ENCODE measurements at regions not wholly inside any gene's neighbourhood (a gene's known extent, or its start where the extent isn't known, plus 50 kb on each side); places are given as distances from the start of the nearest gene placed in this dataset.
"Not testable (repeated sequence)": the region's sequence is repeated elsewhere in the genome, so short reads cannot be mapped to it uniquely, and the experiment has no call there.

- H3K9ac ChIP-seq (ENCODE audit: low read depth in 2 of 2, low read length in 2 of 2), result no peak overlapping the region
- intact Hi-C loops (cut with DNase I), result no loop called here
These were observed 78.0 kb upstream of the CD163 start for GRCh38 chr12:7581625-7582024.

GRCh38 chr12:7581046-7581445 lies 77.5 kb upstream of the CD163 start:
- H3K36me3 ChIP-seq, result no peaks in the 10 kb centered on the region
- no peak for DNase-seq
- intact Hi-C loops (cut with DNase I), result no loop called here
- H3K4me1 ChIP-seq, result no peaks in the 10 kb centered on the region
- H3K27me3 ChIP-seq, result no peaks in the 10 kb centered on the region
- no peaks in the 10 kb centered on the region for H3K9me3 ChIP-seq
- TF ChIP-seq, protein P1, sequence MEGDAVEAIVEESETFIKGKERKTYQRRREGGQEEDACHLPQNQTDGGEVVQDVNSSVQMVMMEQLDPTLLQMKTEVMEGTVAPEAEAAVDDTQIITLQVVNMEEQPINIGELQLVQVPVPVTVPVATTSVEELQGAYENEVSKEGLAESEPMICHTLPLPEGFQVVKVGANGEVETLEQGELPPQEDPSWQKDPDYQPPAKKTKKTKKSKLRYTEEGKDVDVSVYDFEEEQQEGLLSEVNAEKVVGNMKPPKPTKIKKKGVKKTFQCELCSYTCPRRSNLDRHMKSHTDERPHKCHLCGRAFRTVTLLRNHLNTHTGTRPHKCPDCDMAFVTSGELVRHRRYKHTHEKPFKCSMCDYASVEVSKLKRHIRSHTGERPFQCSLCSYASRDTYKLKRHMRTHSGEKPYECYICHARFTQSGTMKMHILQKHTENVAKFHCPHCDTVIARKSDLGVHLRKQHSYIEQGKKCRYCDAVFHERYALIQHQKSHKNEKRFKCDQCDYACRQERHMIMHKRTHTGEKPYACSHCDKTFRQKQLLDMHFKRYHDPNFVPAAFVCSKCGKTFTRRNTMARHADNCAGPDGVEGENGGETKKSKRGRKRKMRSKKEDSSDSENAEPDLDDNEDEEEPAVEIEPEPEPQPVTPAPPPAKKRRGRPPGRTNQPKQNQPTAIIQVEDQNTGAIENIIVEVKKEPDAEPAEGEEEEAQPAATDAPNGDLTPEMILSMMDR (IDR thresholded peaks at IDR 0.05), result no peak
- no peak overlapping the region for H3K27ac ChIP-seq
- no peak overlapping the region for H3K4me3 ChIP-seq
- H3K9ac ChIP-seq (ENCODE audit: low read depth in 2 of 2, low read length in 2 of 2), result no peak overlapping the region

More at GRCh38 chr12:7581625-7582024, 78.0 kb upstream of the CD163 start:
- Histone ChIP-seq H3K27me3 (no peaks in the 10 kb centered on the region), H3K36me3 (no peaks in the 10 kb centered on the region), H3K4me3 (no peak overlapping the region), H3K9me3 (no peaks in the 10 kb centered on the region), H3K27ac (no peak overlapping the region), H3K4me1 (no peaks in the 10 kb centered on the region)
- TF ChIP-seq, protein P1 (IDR thresholded peaks at IDR 0.05), result no peak
- no peak for DNase-seq

- no peaks in the 10 kb centered on the region for H3K9me3 ChIP-seq
- TF ChIP-seq, protein P1 (IDR thresholded peaks at IDR 0.05), result no peak
- no peak overlapping the region for H3K9ac ChIP-seq (ENCODE audit: low read depth in 2 of 2, low read length in 2 of 2)
- DNase-seq, result no peak
- H3K27me3 ChIP-seq, result no peaks in the 10 kb centered on the region
- intact Hi-C loops (cut with DNase I), result no loop called here
- H3K27ac ChIP-seq, result no peak overlapping the region
- H3K4me1 ChIP-seq, result no peaks in the 10 kb centered on the region
- H3K4me3 ChIP-seq, result no peak overlapping the region
- no peaks in the 10 kb centered on the region for H3K36me3 ChIP-seq
These were observed 67.7 kb upstream of the CD163 start for GRCh38 chr12:7571257-7571656.

DNA sequence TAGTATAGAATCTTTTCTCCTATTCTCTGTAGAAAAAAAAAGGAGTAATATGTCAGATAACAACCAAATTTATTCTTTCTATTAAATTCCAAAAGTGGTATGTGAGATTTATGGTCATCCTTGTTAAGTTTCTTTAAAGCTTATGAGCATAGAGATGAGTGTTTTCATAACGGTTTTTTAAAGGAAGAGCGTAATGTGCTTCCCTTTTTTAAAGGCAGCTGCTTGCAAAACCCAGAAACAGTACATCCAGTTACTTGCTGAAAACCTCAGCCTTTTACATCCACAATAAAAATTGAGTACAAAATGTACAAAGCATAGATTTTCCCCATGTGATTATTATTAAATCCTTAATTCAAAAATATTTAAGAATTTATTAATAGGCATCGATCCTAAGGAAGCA lies 53.6 kb upstream of the CD163 start:
- intact Hi-C loops (cut with DNase I), result no loop called here
- Histone ChIP-seq H3K27me3 (no peaks in the 10 kb centered on the region), H3K4me3 (no peak overlapping the region), H3K36me3 (no peaks in the 10 kb centered on the region), H3K4me1 (no peaks in the 10 kb centered on the region), H3K9me3 (no peaks in the 10 kb centered on the region), H3K27ac (no peak overlapping the region), H3K9ac (ENCODE audit: low read depth in 2 of 2, low read length in 2 of 2) (no peak overlapping the region)
- TF ChIP-seq, protein P1 (IDR thresholded peaks at IDR 0.05), result no peak
- DNase-seq, result no peak

DNA sequence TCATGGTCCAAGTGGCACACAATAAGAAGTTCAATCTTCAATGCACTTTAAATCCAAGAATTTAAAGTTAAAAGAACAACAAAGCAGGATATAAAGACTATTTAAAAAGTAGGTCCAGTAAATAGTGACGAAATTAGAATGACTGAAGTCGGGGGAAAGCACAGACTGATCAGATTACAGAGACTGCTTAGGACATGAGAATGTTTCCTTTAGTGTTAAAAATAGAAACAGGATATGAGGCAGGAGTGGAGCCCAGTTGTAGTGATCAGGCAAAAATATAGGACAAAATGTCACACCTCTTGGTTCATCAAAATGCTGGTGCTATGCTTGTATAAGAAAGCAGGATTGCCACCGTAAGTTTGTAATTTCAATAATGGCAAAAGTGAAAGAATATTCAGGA lies 52.2 kb upstream of the CD163 start:
- no peak overlapping the region for H3K4me3 ChIP-seq
- DNase-seq, result no peak
- no peak overlapping the region for H3K27ac ChIP-seq
- no peaks in the 10 kb centered on the region for H3K27me3 ChIP-seq
- TF ChIP-seq, protein P1 (IDR thresholded peaks at IDR 0.05), result no peak
- intact Hi-C loops (cut with DNase I), result no loop called here
- no peak overlapping the region for H3K9ac ChIP-seq (ENCODE audit: low read depth in 2 of 2, low read length in 2 of 2)
- H3K36me3 ChIP-seq, result no peaks in the 10 kb centered on the region
- no peaks in the 10 kb centered on the region for H3K9me3 ChIP-seq
- no peaks in the 10 kb centered on the region for H3K4me1 ChIP-seq

DNA sequence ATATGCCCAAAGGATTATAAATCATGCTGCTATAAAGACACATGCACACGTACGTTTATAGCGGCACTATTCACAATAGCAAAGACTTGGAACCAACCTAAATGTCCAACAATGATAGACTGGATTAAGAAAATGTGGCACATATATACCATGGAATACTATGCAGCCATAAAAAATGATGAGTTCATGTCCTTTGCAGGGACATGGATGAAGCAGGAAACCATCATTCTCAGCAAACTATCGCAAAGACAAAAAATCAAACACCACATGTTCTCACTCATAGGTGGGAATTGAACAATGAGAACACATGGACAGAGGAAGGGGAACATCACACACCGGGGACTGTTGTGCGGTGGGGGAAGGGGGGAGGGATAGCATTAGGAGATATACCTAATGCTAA lies 51.3 kb upstream of the CD163 start:
- H3K27me3 ChIP-seq; H3K36me3 ChIP-seq; H3K27ac ChIP-seq; intact Hi-C loops (cut with DNase I); H3K9ac ChIP-seq (ENCODE audit: low read depth in 2 of 2, low read length in 2 of 2); H3K4me3 ChIP-seq; DNase-seq; H3K4me1 ChIP-seq; H3K9me3 ChIP-seq: not testable (repeated sequence)
